ENCODE measurements at regions not wholly inside any gene's neighbourhood (a gene's known extent, or its start where the extent isn't known, plus 50 kb on each side); places are given as distances from the start of the nearest gene placed in this dataset.

- DNase-seq (ENCODE audit: low spot score): peak; percentile 52
Observed at GRCh38 chr13:29925457-29926097, 75.2 kb upstream of the UBL3 start.

DNA sequence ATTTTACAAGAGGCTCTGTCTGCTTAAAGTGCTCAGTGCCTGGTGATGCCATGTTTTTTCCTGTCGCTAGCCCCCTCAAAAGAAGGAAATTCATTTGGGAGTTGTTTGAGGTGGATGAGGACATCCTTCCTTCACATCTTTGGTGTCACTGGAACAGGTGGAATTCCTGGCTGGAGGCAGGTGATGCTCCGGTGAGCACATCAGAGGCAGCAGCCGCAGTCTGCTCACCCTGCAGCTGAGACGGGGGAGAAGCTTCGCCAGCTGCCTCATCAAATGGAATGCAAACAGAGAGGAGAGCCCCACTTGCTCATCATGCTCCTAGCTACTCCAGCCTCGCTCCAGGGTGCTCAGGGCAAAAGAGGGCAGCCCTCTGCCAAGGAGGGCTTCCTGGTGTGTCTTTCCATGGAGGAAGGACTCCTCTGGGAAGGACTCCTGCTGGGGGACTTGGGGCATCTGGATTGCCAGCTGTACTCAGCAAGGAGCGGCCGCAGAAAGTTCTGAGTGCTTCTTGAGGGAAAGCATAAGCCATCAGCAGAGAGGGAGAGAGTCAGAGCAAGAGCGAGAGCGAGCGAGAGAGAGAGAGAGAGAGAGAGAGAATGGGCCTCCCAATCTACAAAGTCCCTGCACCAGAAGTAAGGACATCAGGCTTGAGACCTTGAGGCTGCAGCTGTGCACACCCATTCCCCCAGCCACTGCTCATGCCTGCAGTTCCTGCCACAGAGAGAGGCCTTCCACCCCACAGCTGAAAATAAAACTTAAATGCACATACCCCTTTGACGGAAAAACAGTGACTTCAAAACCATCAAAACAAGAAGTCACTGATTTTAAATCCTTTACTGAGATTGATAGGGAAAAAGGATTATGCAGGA is 74.3 kb upstream of the UBL3 start:
- no peak for DNase-seq (ENCODE audit: low spot score)

DNA sequence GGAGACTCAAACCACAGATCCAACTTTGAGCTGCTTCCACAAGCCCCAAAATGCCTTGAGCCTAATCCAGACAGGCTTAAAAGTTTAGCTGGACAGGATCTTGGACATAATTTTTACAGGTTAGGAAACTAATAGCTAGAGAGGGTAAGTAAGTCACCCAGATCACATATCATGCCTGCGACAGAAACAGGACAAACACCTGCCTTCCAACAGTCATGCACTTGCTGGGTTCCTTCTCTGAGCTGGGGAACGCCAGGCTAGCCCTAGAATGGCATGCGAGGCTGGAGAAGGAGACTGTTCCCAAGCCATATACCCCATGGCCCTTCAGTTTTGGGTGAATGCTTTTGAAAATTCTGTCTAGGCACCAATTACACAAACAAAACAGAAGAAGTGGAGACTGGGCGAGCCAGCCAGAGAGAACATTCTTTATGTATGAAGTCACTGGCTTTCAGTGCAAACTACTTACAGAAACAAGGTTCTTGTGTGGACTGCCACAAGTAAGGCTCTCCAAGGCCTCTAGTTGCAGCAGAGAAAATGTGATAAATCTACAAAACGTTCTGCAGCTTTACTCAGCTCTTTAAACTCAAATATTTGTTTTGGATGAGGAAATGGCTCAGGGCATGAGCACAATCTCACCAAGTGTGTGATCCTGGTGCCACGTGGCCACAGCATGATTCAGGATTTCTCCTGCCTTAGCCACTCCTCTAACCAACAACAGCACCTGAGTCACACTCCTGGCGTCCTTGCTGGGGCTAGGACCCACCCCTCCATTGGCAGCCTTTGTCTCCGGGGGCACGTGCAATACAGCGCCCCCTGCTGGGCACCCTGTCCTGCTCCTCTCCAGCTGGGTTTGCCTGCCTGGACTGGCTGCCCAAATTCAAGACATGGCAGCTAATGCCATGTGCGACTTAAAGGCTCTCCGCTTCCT is 73.4 kb upstream of the UBL3 start:
- peak; percentile 75 for DNase-seq (ENCODE audit: low spot score)

DNA sequence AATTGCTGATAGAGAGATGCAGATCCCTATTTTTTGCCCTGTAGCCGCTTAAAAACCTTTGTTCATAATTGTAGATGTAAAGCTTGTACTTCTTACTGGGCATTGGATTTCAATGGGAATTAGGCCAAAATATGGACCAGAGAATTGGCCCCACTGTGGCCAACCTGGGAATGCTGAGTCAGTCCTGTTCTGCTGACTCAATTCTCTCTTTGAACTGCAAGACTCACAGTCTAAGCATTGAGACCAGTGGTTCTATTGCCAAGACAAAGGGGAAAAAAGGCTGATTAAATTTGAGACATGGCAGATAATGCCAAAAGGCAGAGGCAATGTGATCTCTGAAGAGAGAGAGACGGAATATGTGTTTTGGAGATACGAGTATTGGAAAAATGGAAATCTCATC is 72.5 kb upstream of the UBL3 start:
- peak; percentile 82 for DNase-seq (ENCODE audit: low spot score)

DNA sequence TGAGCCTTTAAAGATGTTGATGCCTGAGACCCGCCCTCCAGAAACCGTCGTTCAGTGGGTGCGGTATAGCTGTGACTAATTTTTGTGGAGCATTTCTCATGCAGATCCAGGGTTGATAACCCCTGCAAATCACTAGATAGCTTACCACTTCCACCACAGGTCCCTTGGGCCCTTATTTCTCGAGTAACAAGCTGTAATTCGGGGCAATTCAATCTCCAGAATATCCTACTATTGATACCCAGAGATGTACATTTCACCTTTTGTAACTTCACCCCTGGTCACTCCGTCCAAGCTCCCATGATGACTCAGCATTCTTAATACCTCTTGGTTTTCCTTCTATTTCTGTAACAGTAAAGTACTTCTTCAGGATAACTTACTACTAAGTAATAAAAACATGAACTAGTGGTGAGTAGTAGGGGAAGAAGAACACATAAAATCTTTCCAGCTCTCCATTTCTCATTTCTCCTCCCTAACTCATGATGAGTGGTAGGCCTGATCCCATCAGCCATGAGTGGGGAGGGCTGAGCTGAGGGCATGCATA is 71.9 kb upstream of the UBL3 start:
- DNase-seq (ENCODE audit: low spot score): peak; percentile 71

- DNase-seq (ENCODE audit: low spot score): no peak
Observed at GRCh38 chr13:29921542-29921941, 71.1 kb upstream of the UBL3 start.

DNA sequence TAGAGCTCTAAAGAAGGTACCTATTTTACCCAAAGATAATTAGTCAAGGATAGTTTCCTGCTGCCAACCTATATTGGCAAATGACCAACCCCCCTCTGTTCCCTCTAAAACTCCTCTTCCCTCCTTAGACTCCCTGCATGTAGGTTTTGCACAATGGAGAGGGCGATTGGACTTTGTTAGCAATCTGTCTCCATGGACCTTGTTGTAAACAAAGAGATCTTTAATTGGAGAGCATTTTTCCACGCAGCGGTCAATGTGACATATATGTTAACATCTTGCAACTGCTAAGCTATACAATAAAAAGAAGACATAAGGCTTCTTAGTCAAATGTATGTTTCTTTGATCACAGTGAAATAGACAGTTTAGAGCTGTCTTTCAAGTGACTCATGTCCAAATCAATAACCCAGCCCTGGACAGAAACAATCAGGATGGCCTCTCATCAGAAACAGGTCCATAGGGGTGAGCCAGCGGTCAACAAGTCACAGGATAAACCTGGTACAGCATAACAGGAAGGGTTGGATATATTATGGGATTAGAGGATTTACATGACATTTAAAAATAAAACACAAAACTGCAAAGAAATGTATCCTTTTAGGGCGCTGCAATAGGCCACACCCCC is 69.7 kb upstream of the UBL3 start:
- DNase-seq (ENCODE audit: low spot score): no peak

DNA sequence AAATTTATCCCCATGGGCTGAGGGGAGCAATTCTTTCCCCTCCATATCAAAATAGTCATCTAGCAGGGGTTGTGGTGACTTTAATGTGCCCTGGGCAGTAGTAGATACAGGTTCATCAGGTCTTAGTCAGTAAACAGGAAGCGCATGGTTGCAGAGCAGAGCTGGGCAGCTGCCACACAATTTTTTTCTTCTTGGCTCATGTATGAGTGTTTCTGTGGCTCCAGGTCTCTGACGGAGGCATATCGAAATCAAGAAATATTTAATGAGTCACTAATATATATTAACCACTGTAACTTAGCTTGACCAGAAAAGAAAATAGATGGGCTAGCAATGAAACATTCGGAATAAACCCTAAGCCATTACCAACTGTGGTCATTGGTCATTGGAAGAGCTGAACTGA is 68.4 kb upstream of the UBL3 start:
- no peak for DNase-seq (ENCODE audit: low spot score)

- peak; percentile 66 for DNase-seq (ENCODE audit: low spot score)
Observed at GRCh38 chr13:29917650-29918049, 67.2 kb upstream of the UBL3 start.

DNA sequence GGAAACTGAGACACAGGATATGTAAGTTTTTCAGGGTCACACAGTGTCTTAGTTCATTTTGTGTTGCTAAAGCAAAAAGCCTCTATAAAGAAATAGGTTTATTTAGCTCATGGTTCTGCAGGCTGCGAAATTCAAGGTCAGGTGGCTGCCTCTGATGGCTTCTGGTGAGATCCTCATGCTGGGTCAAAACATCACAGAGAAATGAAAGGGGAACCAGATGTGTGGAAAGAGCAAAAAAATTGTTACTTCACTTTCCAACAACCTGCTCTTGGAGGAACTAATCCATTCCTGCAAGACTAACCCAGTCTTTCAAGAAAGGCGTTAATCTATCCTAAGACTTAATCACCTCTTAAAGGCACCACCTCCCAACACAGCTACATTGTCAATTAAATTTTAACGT is 64.2 kb upstream of the UBL3 start:
- no peak for DNase-seq (ENCODE audit: low spot score)

DNA sequence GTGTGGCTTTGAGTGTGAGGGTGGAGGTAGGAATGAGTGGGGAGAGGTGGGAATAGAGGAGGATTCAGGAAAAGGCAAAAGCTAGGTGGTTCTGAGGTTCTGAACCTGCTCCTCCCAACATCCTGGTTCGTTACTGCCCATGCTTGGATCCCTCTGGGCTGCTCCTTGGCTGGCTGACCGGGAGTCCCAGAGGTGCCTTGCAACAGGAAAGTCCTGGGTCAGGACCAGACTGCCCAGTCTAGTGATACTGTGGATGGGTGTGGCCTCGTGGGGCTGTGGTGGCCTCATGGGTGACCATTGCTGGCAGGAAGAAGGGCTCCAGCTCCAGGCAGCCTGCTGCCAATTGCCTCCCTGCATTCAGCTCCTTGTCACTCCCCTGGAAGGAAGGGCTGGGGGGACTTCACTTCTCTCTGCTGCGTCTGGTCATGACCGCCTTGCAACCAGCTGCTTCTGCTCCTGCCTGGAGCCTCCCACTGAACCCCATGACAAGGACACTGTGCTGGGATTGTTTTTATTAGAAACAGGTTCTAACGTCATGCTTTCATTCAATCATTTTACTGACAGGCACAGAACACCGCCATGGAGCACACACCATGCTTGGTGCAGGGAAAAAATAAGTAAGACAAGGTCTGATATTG is 61.5 kb upstream of the UBL3 start:
- DNase-seq (ENCODE audit: low spot score): no peak

GRCh38 chr13:29909975-29910674 is 59.7 kb upstream of the UBL3 start:
- DNase-seq (ENCODE audit: low spot score): no peak

- DNase-seq (ENCODE audit: low spot score): no peak
Observed at GRCh38 chr13:29909081-29909730, 58.8 kb upstream of the UBL3 start.

GRCh38 chr13:29908416-29909080 is 58.1 kb upstream of the UBL3 start:
- DNase-seq (ENCODE audit: low spot score): no peak

DNA sequence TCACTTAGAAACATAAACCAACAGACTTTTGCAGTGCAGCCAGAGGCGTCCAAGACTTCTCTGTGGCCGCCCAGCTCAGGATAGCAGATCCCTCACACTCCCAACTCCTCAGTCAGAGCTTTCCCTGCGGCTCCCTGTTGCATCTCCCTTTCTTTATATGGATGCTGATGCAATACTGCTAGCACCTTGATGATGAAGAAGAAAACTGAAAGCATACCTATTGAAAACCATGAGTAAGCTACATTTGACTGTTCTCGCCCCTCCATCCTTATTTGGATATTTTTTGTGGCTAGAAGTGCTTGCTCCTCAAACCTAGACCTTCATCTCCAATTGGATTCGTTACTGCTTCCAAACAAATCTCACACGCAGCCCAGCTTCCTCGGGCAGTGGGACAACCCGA is 57.3 kb upstream of the UBL3 start:
- no peak for DNase-seq (ENCODE audit: low spot score)

DNA sequence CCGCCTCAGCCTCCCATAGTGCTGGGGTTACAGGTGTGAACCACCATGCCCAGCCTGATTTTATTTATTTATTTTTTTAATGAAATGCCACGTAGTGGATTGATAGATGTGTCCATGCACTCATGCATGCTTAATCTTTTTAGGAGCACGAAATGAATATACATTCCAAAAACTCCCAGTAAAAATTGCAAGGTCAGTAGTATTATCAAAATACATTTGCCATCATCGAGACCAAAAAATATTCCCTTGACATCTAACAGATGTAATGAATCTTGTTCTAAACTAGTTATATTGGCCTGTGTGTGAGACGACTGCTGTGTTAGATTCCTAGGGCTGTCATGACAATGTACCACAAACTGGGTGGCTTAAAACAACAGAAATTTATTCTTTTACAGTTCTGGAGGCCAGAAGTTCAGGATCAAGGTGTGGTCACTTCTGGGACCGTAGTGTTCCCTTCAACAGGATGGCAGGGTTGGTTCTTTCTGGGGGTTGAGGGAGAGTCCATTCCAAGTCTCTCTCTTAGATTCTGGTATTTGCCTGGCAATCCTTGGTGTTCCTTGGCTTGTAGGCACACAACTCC is 56.1 kb upstream of the UBL3 start:
- no peak for DNase-seq (ENCODE audit: low spot score)

GRCh38 chr13:29905845-29906244 is 55.4 kb upstream of the UBL3 start:
- no peak for DNase-seq (ENCODE audit: low spot score)

DNA sequence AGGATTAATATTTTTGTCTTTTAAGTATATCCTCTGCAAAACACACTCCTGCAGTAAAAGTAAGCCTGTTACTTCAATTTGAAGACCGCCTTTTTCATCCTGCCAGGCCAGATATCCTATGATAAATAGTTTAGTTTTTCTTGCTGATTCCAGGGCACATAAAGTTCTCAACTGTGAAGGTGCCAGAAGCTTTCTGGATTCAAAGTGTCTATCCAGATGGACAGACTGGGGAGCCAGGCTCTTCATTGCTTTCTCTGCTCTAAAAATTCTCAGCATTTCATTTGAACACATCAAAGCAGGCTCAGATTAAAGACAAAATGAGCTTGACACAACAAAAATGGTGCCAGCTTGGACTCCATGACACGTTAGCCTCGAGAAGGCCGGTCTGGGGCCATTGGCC is 53.6 kb upstream of the UBL3 start:
- no peak for DNase-seq (ENCODE audit: low spot score)

GRCh38 chr13:29903543-29903942 is 53.1 kb upstream of the UBL3 start:
- no peak for DNase-seq (ENCODE audit: low spot score)

All from COLO829 (cell line).